HG02623 (cell line): ENCODE measurements at regions not wholly inside any gene's neighbourhood (a gene's known extent, or its start where the extent isn't known, plus 50 kb on each side); places are given as distances from the start of the nearest gene placed in this dataset.

ENCODE experiments used
- ATAC-seq: cut with Tn5 transposase; IDR thresholded peaks from one replicate; pipeline ENCODE4 v1.9.1; 2021; ENCODE audit warnings: moderate library complexity; ENCODE audit not compliant: unreplicated experiment

GRCh38 chr6:77979204-77979603, 326.4 kb downstream of the MEI4 start:
- no peak for ATAC-seq

GRCh38 chr6:77986380-77987034, 333.7 kb downstream of the MEI4 start:
- peak; percentile 69 for ATAC-seq

- peak; percentile 18 for ATAC-seq
Measured at GRCh38 chr6:77987035-77987384, 334.2 kb downstream of the MEI4 start.

GRCh38 chr6:78010130-78010529, 357.3 kb downstream of the MEI4 start:
- no peak for ATAC-seq

- ATAC-seq, result no peak
Measured at GRCh38 chr6:78020586-78020985, 367.7 kb downstream of the MEI4 start.

- ATAC-seq, result no peak
Measured at GRCh38 chr6:78025502-78025901, 372.7 kb downstream of the MEI4 start.

GRCh38 chr6:78031228-78031627, 378.4 kb downstream of the MEI4 start:
- ATAC-seq, result no peak

GRCh38 chr6:78059171-78059570, 406.3 kb downstream of the MEI4 start:
- ATAC-seq, result no peak

- no peak for ATAC-seq
Measured at GRCh38 chr6:78062993-78063392, 410.2 kb downstream of the MEI4 start.

GRCh38 chr6:78076371-78076770, 423.5 kb downstream of the MEI4 start:
- no peak for ATAC-seq

GRCh38 chr6:78089531-78089930, 436.7 kb downstream of the MEI4 start:
- no peak for ATAC-seq

GRCh38 chr6:78093906-78094305, 441.1 kb downstream of the MEI4 start:
- no peak for ATAC-seq

- no peak for ATAC-seq
Measured at GRCh38 chr6:78101387-78101786, 448.5 kb downstream of the MEI4 start.

GRCh38 chr6:78110641-78111040, 457.8 kb downstream of the MEI4 start:
- no peak for ATAC-seq

GRCh38 chr6:78117966-78118365, 465.1 kb downstream of the MEI4 start:
- ATAC-seq, result no peak

- no peak for ATAC-seq
Measured at GRCh38 chr6:78131521-78131920, 478.7 kb downstream of the MEI4 start.

GRCh38 chr6:78132671-78133410, 480.0 kb downstream of the MEI4 start:
- no peak for ATAC-seq

GRCh38 chr6:78150425-78150824, 497.6 kb downstream of the MEI4 start:
- no peak for ATAC-seq

- no peak for ATAC-seq
Measured at GRCh38 chr6:78153976-78154375, 501.1 kb downstream of the MEI4 start.

- no peak for ATAC-seq
Measured at GRCh38 chr6:78157606-78158005, 504.8 kb downstream of the MEI4 start.

GRCh38 chr6:78188891-78189290, 536.1 kb downstream of the MEI4 start:
- no peak for ATAC-seq

- ATAC-seq, result no peak
Measured at GRCh38 chr6:78192057-78192456, 539.2 kb downstream of the MEI4 start.

GRCh38 chr6:78199044-78199443, 546.2 kb downstream of the MEI4 start:
- ATAC-seq, result no peak
